SK-N-MC (cell line): ENCODE measurements at regions not wholly inside any gene's neighbourhood (a gene's known extent, or its start where the extent isn't known, plus 50 kb on each side); places are given as distances from the start of the nearest gene placed in this dataset.

Experiments
- EZH2 ChIP-seq: fragments of 200-600 bp; sonication (generic); IDR thresholded peaks from one replicate; pipeline ENCODE4 v1.6.1; 2017; ENCODE audit warnings: antibody characterized with exemption
- POLR2AphosphoS5 ChIP-seq: IDR thresholded peaks from 2 replicates; pipeline ENCODE4 v1.6.1; 2012; ENCODE audit warnings: mild to moderate bottlenecking, low read depth, low read length, borderline replicate concordance

GRCh38 chr4:53854991-53855568 is 209.3 kb downstream of the CHIC2 start:
- TF ChIP-seq EZH2: no peak
- no peak for TF ChIP-seq POLR2AphosphoS5
